Neural crest cell (in vitro differentiated cells): ENCODE measurements at regions not wholly inside any gene's neighbourhood (a gene's known extent, or its start where the extent isn't known, plus 50 kb on each side); places are given as distances from the start of the nearest gene placed in this dataset.

ENCODE experiments used
- DNase-seq: peaks from one replicate; pipeline ENCODE4 v3.0.0; 2021; ENCODE audit warnings: low read depth, mixed read lengths, low spot score
- H3K27ac Mint-ChIP-seq: one replicate; pipeline ENCODE4 v1.8.0; 2021; ENCODE audit warnings: mild to moderate bottlenecking, mixed read lengths; ENCODE audit not compliant: unreplicated experiment
- H3K27me3 Mint-ChIP-seq: 2 replicates; pipeline ENCODE4 v1.8.0; 2021; ENCODE audit warnings: low read depth, mild to moderate bottlenecking, mixed read lengths
- H3K36me3 Mint-ChIP-seq: 2 replicates; pipeline ENCODE4 v1.8.0; 2021; ENCODE audit warnings: low read depth, mild to moderate bottlenecking, mixed read lengths
- H3K4me1 Mint-ChIP-seq: 2 replicates; pipeline ENCODE4 v1.8.0; 2021; ENCODE audit warnings: mixed read lengths
- H3K4me3 Mint-ChIP-seq: one replicate; pipeline ENCODE4 v1.8.0; 2021; ENCODE audit warnings: mild to moderate bottlenecking, mixed read lengths
- H3K9me3 Mint-ChIP-seq: 2 replicates; pipeline ENCODE4 v1.8.0; 2021; ENCODE audit warnings: mixed read lengths
- CTCF ChIP-seq: fragments of 200-600 bp; sonication (generic); conservative IDR thresholded peaks from 2 replicates; pipeline ENCODE4 v1.5.0; 2021; ENCODE audit warnings: antibody characterized with exemption, mild to moderate bottlenecking

GRCh38 chr13:111855191-111855590 is 211.8 kb upstream of the SOX1 start:
- no peaks in the 10 kb centered on the region for H3K36me3 Mint-ChIP-seq
- H3K27me3 Mint-ChIP-seq = no peaks in the 10 kb centered on the region
- no peak overlapping the region for H3K27ac Mint-ChIP-seq
- H3K4me3 Mint-ChIP-seq = no peak overlapping the region
- no peaks in the 10 kb centered on the region for H3K9me3 Mint-ChIP-seq
- no peak for TF ChIP-seq CTCF
- no peak for DNase-seq
- peaks cover 27% of the 10 kb centered on the region for H3K4me1 Mint-ChIP-seq

GRCh38 chr13:111855786-111856185 is 211.2 kb upstream of the SOX1 start:
- no peaks in the 10 kb centered on the region for H3K27me3 Mint-ChIP-seq
- H3K27ac Mint-ChIP-seq = no peak overlapping the region
- peaks cover 29% of the 10 kb centered on the region for H3K4me1 Mint-ChIP-seq
- no peak for TF ChIP-seq CTCF
- H3K4me3 Mint-ChIP-seq = no peak overlapping the region
- no peaks in the 10 kb centered on the region for H3K36me3 Mint-ChIP-seq
- no peak for DNase-seq
- no peaks in the 10 kb centered on the region for H3K9me3 Mint-ChIP-seq

GRCh38 chr13:111856571-111856970 is 210.4 kb upstream of the SOX1 start:
- Mint-ChIP-seq H3K4me1 (peaks cover 24% of the 10 kb centered on the region), H3K9me3 (no peaks in the 10 kb centered on the region), H3K4me3 (no peak overlapping the region), H3K27ac (no peak overlapping the region), H3K36me3 (no peaks in the 10 kb centered on the region), H3K27me3 (no peaks in the 10 kb centered on the region)
- no peak for TF ChIP-seq CTCF
- no peak for DNase-seq

- Mint-ChIP-seq H3K36me3 (no peaks in the 10 kb centered on the region), H3K4me1 (peaks cover 24% of the 10 kb centered on the region), H3K27ac (no peak overlapping the region), H3K27me3 (no peaks in the 10 kb centered on the region), H3K9me3 (no peaks in the 10 kb centered on the region), H3K4me3 (no peak overlapping the region)
- no peak for DNase-seq
- no peak for TF ChIP-seq CTCF
Observed at GRCh38 chr13:111857336-111857735, 209.6 kb upstream of the SOX1 start.

- no peak overlapping the region for H3K27ac Mint-ChIP-seq
- TF ChIP-seq CTCF = no peak
- no peak for DNase-seq
- peaks cover 24% of the 10 kb centered on the region for H3K4me1 Mint-ChIP-seq
- H3K27me3 Mint-ChIP-seq = no peaks in the 10 kb centered on the region
- no peaks in the 10 kb centered on the region for H3K36me3 Mint-ChIP-seq
- H3K4me3 Mint-ChIP-seq = no peak overlapping the region
- no peaks in the 10 kb centered on the region for H3K9me3 Mint-ChIP-seq
Observed at GRCh38 chr13:111857846-111858560, 208.9 kb upstream of the SOX1 start.
